GM13977 (cell line): ENCODE measurements at regions not wholly inside any gene's neighbourhood (a gene's known extent, or its start where the extent isn't known, plus 50 kb on each side); places are given as distances from the start of the nearest gene placed in this dataset.

ENCODE experiments used
- DNase-seq: peaks from one replicate; pipeline ENCODE4 v3.0.0; 2012; ENCODE audit warnings: low spot score
- CTCF ChIP-seq: IDR thresholded peaks from 2 replicates; pipeline ENCODE4 v1.5.1; 2012; ENCODE audit warnings: mild to moderate bottlenecking, control low read depth; ENCODE audit not compliant: insufficient read depth; ENCODE audit errors: extremely low read depth, missing control alignments
- in situ Hi-C: fragments of 300-500 bp; cut with MboI; formaldehyde crosslinking; loops from one replicate; pipeline ENCODE4 v1.12.0; 2022; ENCODE audit warnings: low sequenced_read_pairs, low pct_unique_long_range_greater_than_20kb, mixed read lengths, inconsistent platforms; ENCODE audit not compliant: unreplicated experiment

GRCh38 chr2:204031056-204031455 lies 94.5 kb downstream of the ICOS start:
- in situ Hi-C loops, result no loop called here
- no peak for TF ChIP-seq CTCF

GRCh38 chr2:204032301-204032700 lies 95.7 kb downstream of the ICOS start:
- TF ChIP-seq CTCF, result no peak
- DNase-seq, result no peak
- in situ Hi-C loops, result no loop called here

More at GRCh38 chr2:204031056-204031455, 94.5 kb downstream of the ICOS start:
- DNase-seq, result no peak

- in situ Hi-C loops, result no loop called here
- DNase-seq, result no peak
- no peak for TF ChIP-seq CTCF
These were observed 97.3 kb downstream of the ICOS start for GRCh38 chr2:204033611-204034495.

- no peak for TF ChIP-seq CTCF
- DNase-seq, result no peak
- in situ Hi-C loops, result no loop called here
These were observed 100.1 kb downstream of the ICOS start for GRCh38 chr2:204036706-204037105.

- in situ Hi-C loops, result no loop called here
These were observed 100.7 kb downstream of the ICOS start for GRCh38 chr2:204037286-204037685.

GRCh38 chr2:204039298-204039838 lies 102.8 kb downstream of the ICOS start:
- in situ Hi-C loops, result no loop called here
- no peak for TF ChIP-seq CTCF
- no peak for DNase-seq

More at GRCh38 chr2:204037286-204037685, 100.7 kb downstream of the ICOS start:
- no peak for TF ChIP-seq CTCF
- no peak for DNase-seq
